ENCODE measurements at regions not wholly inside any gene's neighbourhood (a gene's known extent, or its start where the extent isn't known, plus 50 kb on each side); places are given as distances from the start of the nearest gene placed in this dataset.

DNA sequence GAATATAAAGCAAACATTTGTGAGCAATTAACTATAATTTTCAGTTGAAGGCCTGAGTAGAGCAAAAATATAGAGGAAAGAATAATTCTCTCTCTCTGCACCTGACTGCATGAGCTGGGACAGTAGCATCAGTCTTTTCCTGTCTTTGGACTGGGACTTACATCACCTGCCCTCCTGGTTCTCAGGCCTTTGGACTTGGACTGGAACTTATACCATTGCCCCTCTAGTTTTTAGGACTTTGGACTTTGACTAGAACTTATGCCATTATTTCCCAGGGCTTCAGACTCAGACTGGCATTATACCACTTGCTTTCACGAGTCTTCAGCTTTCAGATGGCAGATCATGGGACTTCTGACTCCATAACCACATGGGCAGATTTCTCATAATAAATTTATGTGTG is 81.0 kb upstream of the SLC25A13 start:
- DNase-seq: no peak

DNA sequence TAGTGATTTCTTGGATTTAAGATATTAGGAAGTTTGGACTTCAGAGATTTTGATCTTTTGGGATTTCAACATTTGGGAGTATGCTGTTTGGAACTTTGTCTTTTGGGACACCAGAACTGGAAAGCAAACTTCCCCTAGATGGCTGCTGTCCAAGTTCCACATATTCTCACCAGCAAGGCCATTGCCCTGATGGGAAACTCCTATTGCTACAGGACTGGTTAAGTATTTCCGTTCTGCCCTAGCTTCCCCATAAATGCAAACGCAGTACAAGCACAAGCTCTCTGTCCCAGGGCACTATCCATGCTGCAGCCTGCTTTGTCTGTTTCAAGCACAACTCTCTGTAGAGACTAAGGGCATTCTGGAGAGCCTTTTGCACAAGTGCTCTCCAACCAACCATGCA is 79.3 kb upstream of the SLC25A13 start:
- DNase-seq: no peak

DNA sequence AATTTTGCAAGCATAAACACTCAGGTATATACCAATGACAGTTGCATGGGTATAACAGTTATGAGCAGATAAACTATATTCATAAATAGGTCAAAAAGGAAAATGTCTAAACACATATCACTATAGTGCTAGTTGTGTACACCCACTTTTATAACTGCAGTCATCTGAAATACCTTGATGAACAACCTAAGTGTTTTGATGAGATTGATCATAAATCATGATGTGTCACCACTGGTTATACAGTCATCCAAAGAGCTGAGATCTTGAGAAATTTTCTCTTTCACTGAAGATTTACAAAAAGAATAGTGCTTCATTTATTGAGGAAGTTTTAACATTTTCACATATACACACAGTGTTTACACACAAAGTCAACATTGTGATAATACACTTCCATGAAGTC is 78.6 kb upstream of the SLC25A13 start:
- no peak for DNase-seq

DNA sequence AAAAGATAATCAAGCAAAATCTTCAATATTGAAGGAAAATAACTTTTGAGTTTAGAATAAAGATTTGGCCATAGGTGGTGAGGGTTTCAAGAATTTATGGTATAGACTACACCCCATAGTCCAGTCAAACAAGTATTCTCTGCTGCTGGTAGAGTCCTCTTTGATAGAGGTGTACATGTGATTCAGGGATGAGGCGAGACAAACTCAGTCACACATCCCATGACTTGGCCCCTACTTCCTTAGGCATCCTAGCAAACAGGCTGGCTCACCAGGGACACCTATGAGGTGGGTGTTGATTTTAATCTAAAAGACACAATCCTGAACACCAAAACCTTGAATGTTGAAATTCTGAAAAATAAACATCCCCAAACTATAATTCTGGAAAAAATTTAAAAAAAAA is 78.1 kb upstream of the SLC25A13 start:
- DNase-seq: no peak

DNA sequence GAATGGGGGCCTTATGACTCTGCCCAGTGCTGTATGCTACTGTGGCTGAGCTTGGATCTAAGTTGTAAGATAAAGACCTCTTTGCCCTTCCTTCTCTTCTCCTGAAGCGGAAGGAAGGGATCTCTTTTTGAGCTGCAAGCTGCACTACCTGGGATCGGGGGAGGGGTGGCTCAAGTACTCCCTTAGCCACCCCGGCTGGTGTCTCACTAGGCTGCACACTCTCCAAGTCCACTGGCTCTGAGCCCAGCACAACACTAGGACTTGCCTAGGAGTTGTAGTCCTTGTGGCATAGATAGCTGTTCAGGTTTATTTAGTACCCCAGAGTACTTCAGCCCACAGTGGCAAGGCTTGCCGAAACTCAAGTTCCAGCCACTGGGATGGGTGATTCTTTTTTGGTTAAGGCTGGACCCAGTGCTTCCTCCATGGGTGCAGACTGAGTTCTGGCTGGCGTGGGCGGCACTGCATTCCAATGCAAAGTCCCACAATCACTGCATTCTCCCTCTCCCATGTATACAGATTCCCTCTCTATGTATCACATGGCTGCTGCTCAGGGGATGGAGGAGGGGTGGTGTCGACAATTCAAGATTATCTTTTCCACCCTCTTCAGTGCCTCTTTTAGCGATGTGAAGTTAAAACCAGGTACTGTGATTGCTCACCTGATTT is 76.2 kb upstream of the SLC25A13 start:
- DNase-seq: peak; percentile 12

DNA sequence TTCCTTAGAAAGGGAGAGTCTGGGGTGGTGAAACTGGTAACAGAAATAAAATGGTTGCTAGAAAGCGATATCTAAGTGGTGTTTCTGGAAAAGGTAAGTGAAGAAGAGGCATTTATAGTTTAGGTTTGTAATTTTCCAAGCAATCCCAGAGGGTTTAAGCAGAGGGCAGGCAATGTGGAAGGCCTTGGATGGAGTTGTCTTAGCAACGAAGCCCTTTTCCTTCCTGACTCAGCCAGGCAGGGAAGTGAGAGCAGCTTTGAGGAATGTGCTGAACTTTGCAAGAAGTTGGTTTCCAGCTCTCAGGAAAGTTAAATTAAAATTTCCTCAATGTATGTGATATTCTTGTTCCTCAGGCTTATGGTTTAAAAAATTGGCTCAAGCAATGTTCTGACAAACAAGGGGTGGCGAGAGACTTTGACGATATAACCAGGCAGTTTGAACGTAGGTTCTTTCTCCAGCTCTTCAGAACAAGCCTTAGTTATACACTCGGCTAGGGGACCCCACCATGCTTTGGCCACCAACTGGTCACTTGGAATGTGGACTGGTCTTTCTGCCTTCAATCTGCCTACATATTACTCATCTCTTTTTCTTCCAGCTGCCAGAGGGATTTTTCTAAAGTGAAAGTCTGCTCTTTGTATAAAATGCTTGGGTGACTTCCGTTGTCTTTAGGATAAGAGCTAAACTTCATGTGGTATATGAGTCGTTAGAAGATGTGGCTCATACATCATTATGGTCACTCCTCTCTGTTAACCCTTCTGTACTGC is 66.9 kb upstream of the SLC25A13 start:
- DNase-seq: peak; percentile 8

DNA sequence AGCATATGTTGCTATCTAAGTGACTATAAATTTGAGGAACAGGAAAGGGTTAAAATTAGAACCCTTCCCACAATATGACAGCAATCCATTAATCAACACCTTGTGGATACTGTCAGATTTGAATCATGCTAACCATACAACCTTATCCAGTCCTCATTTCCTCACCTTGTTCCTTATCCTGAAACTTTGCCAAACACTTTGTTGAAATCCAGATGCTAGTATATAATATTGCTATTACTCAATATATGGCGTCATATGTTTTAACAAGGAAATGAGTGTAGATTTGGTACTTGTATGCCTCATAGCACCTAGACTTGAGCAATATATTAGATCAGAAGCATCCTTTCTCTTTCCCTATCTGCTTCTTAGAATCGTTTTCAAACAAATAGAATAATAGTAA is 66.3 kb upstream of the SLC25A13 start:
- peak; percentile 11 for DNase-seq

DNA sequence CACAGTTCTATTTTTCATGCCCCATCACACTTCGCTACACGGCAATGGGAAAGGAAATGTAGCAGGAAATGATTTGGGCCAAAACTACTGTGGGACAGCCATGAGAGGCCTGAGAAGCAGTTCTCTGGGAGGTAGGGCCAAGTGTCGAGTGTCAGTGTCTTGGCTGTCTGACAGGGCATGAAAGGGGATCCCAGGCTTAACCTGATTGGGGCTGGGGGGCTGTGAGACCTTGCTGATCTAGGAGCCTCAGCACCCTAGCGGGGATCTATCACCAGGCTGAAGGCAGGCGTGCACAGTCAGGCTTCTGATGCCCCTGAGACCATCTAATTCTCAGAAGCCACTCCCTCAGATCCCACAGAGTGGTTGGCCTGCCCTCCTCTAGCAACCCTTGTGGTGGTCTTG is 58.2 kb upstream of the SLC25A13 start:
- no peak for DNase-seq

DNA sequence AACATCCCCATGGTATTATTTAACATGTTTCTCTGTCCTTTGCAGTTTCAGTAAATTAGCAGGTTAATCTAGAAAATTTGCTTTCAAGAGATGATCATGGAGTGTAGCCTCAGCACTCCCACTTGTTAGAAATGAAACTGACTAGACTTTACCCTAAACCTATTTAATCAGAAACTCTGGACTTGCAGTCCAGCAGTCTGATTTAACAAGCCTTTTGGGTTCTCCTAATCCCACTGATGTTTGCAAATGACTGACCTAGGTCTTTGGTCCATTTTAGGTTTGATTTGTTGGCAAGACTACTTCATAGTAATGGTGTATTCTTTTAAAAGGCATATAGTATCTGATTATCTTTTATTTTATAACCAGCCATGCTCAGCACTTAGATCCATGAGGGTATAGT is 55.5 kb upstream of the SLC25A13 start:
- DNase-seq: no peak
